ENCODE measurements at regions not wholly inside any gene's neighbourhood (a gene's known extent, or its start where the extent isn't known, plus 50 kb on each side); places are given as distances from the start of the nearest gene placed in this dataset.

GRCh38 chr13:34419755-34420154 lies 522.3 kb upstream of the NBEA start:
- no peak for DNase-seq

GRCh38 chr13:34420702-34421346 lies 521.2 kb upstream of the NBEA start:
- DNase-seq, result no peak

- DNase-seq, result no peak
Measured at GRCh38 chr13:34421347-34421719, 520.7 kb upstream of the NBEA start.

- DNase-seq, result no peak
Measured at GRCh38 chr13:34421858-34422475, 520.1 kb upstream of the NBEA start.

GRCh38 chr13:34422956-34423355 lies 519.1 kb upstream of the NBEA start:
- DNase-seq, result no peak

- no peak for DNase-seq
Measured at GRCh38 chr13:34425327-34425949, 516.6 kb upstream of the NBEA start.

GRCh38 chr13:34428911-34429310 lies 513.2 kb upstream of the NBEA start:
- no peak for DNase-seq

GRCh38 chr13:34430294-34430693 lies 511.8 kb upstream of the NBEA start:
- no peak for DNase-seq

GRCh38 chr13:34431827-34432581 lies 510.1 kb upstream of the NBEA start:
- DNase-seq, result no peak

GRCh38 chr13:34435338-34435737 lies 506.7 kb upstream of the NBEA start:
- DNase-seq, result no peak

GRCh38 chr13:34437873-34438272 lies 504.2 kb upstream of the NBEA start:
- no peak for DNase-seq

- no peak for DNase-seq
Measured at GRCh38 chr13:34452831-34453230, 489.2 kb upstream of the NBEA start.

- DNase-seq, result peak; percentile 83
Measured at GRCh38 chr13:34458756-34459715, 483.0 kb upstream of the NBEA start.

- DNase-seq, result peak; percentile 27
Measured at GRCh38 chr13:34459856-34460255, 482.2 kb upstream of the NBEA start.

- DNase-seq, result no peak
Measured at GRCh38 chr13:34462843-34463242, 479.2 kb upstream of the NBEA start.

GRCh38 chr13:34464011-34464410 lies 478.1 kb upstream of the NBEA start:
- no peak for DNase-seq

- no peak for DNase-seq
Measured at GRCh38 chr13:34465423-34465922, 476.6 kb upstream of the NBEA start.

GRCh38 chr13:34466301-34466700 lies 475.8 kb upstream of the NBEA start:
- DNase-seq, result no peak

GRCh38 chr13:34467450-34468083 lies 474.5 kb upstream of the NBEA start:
- DNase-seq, result no peak

GRCh38 chr13:34469196-34469986 lies 472.7 kb upstream of the NBEA start:
- no peak for DNase-seq
